H9 (cell line): ENCODE measurements at regions not wholly inside any gene's neighbourhood (a gene's known extent, or its start where the extent isn't known, plus 50 kb on each side); places are given as distances from the start of the nearest gene placed in this dataset.

Experiments
- DNase-seq: peaks from one replicate; pipeline ENCODE4 v3.0.0-alpha.2; 2017
- H2AFZ ChIP-seq: one replicate; pipeline ENCODE4 v1.6.1; 2013; ENCODE audit warnings: mild to moderate bottlenecking, low read length, control low read depth, moderate library complexity
- H2AK5ac ChIP-seq: 2 replicates; pipeline ENCODE4 v1.6.1; 2013; ENCODE audit warnings: low read length, control low read depth, mixed read lengths; ENCODE audit not compliant: insufficient read length
- H2BK120ac ChIP-seq: one replicate; pipeline ENCODE4 v1.6.1; 2013; ENCODE audit warnings: low read depth, mild to moderate bottlenecking, low read length, control low read depth, inconsistent platforms; ENCODE audit not compliant: poor library complexity, severe bottlenecking
- H2BK12ac ChIP-seq: 2 replicates; pipeline ENCODE4 v1.6.1; 2013; ENCODE audit warnings: low read length, control low read depth, mixed read lengths, low read depth; ENCODE audit not compliant: insufficient read length
- H2BK15ac ChIP-seq: 2 replicates; pipeline ENCODE4 v1.6.1; 2013; ENCODE audit warnings: low read depth, low read length, control low read depth
- H2BK20ac ChIP-seq: one replicate; pipeline ENCODE4 v1.6.1; 2013; ENCODE audit warnings: low read depth, mild to moderate bottlenecking, low read length, control low read depth, inconsistent platforms; ENCODE audit not compliant: poor library complexity, severe bottlenecking
- H2BK5ac ChIP-seq: 2 replicates; pipeline ENCODE4 v1.6.1; 2013; ENCODE audit warnings: low read length, control low read depth, mixed read lengths; ENCODE audit not compliant: insufficient read length
- H3K14ac ChIP-seq: 2 replicates; pipeline ENCODE4 v1.6.1; 2013; ENCODE audit warnings: low read length, control low read depth; ENCODE audit not compliant: insufficient read depth
- H3K18ac ChIP-seq: 2 replicates; pipeline ENCODE4 v1.6.1; 2013; ENCODE audit warnings: low read depth, mild to moderate bottlenecking, mixed read lengths, low read length, control low read depth; ENCODE audit not compliant: insufficient read length
- H3K23ac ChIP-seq: 2 replicates; pipeline ENCODE4 v1.6.1; 2013; ENCODE audit warnings: low read length, control low read depth, mixed read lengths, low read depth; ENCODE audit not compliant: insufficient read length
- H3K23me2 ChIP-seq: 2 replicates; pipeline ENCODE4 v1.6.1; 2013; ENCODE audit warnings: low read depth, mild to moderate bottlenecking, mixed read lengths, low read length, control low read depth; ENCODE audit not compliant: insufficient read length, poor library complexity, severe bottlenecking
- H3K27ac ChIP-seq: 2 replicates; pipeline ENCODE4 v1.5.1; 2013; ENCODE audit warnings: low read length, control low read depth, mixed read lengths, low read depth; ENCODE audit not compliant: insufficient read length
- H3K27me3 ChIP-seq: 2 replicates; pipeline ENCODE4 v1.6.1; 2013; ENCODE audit warnings: low read length, control low read depth, inconsistent platforms; ENCODE audit not compliant: insufficient read depth
- H3K4ac ChIP-seq: 2 replicates; pipeline ENCODE4 v1.6.1; 2013; ENCODE audit warnings: low read depth, mild to moderate bottlenecking, control low read depth, inconsistent platforms, low read length, moderate library complexity
- H3K4me1 ChIP-seq: 2 replicates; pipeline ENCODE4 v1.6.1; 2013; ENCODE audit warnings: low read length, control low read depth, inconsistent platforms; ENCODE audit not compliant: insufficient read depth
- H3K4me2 ChIP-seq: 2 replicates; pipeline ENCODE4 v1.6.1; 2013; ENCODE audit warnings: low read length, control low read depth, mixed read lengths; ENCODE audit not compliant: insufficient read length, insufficient read depth
- H3K56ac ChIP-seq: 2 replicates; pipeline ENCODE4 v1.6.1; 2013; ENCODE audit warnings: low read depth, mild to moderate bottlenecking, mixed read lengths, low read length, control low read depth; ENCODE audit not compliant: insufficient read length
- H3K79me1 ChIP-seq: 2 replicates; pipeline ENCODE4 v1.6.1; 2013; ENCODE audit warnings: low read depth, mild to moderate bottlenecking, moderate library complexity, low read length, control low read depth, inconsistent platforms; ENCODE audit not compliant: insufficient read depth, poor library complexity, severe bottlenecking
- H3K79me2 ChIP-seq: 2 replicates; pipeline ENCODE4 v1.6.1; 2013; ENCODE audit warnings: low read length, control low read depth, inconsistent platforms; ENCODE audit not compliant: insufficient read depth
- H3K9ac ChIP-seq: 2 replicates; pipeline ENCODE4 v1.6.1; 2013; ENCODE audit warnings: low read length, control low read depth, mixed read lengths; ENCODE audit not compliant: insufficient read length; ENCODE audit errors: extremely low read depth
- H3K9me3 ChIP-seq: one replicate; pipeline ENCODE4 v1.6.1; 2013; ENCODE audit warnings: low read depth, low read length, inconsistent platforms; ENCODE audit not compliant: control insufficient read depth
- H3T11ph ChIP-seq: one replicate; pipeline ENCODE4 v1.6.1; 2013; ENCODE audit warnings: mild to moderate bottlenecking, low read length, control low read depth, inconsistent platforms
- H4K20me1 ChIP-seq: one replicate; pipeline ENCODE4 v1.6.1; 2013; ENCODE audit not compliant: control insufficient read depth, insufficient read length, insufficient read depth
- H4K5ac ChIP-seq: 2 replicates; pipeline ENCODE4 v1.6.1; 2013; ENCODE audit warnings: low read depth, mild to moderate bottlenecking, mixed read lengths, low read length, control low read depth; ENCODE audit not compliant: insufficient read length
- H4K8ac ChIP-seq: replicated peaks from 2 replicates; pipeline ENCODE4 v1.6.1; 2013; ENCODE audit warnings: low read length, control low read depth, mixed read lengths, low read depth; ENCODE audit not compliant: insufficient read length
- H4K91ac ChIP-seq: 2 replicates; pipeline ENCODE4 v1.6.1; 2013; ENCODE audit warnings: low read depth, mild to moderate bottlenecking, moderate library complexity, mixed read lengths, low read length, control low read depth; ENCODE audit not compliant: insufficient read length
- H3K27ac Mint-ChIP-seq, 3 experiments: 2 replicates in 2 of 3; 3 replicates in 1 of 3; pipeline ENCODE4 v1.8.0; 2020 to 2021; ENCODE audit warnings: mixed read lengths in 3 of 3, mild to moderate bottlenecking in 1 of 3, moderate library complexity in 1 of 3
- H3K27me3 Mint-ChIP-seq: 2 replicates; pipeline ENCODE4 v1.8.0; 2021; ENCODE audit warnings: low read depth, mild to moderate bottlenecking, moderate library complexity, mixed read lengths
- H3K36me3 Mint-ChIP-seq, 3 experiments: 2 replicates in 2 of 3; 3 replicates in 1 of 3; pipeline ENCODE4 v1.8.0; 2020 to 2021; ENCODE audit warnings: low read depth in 3 of 3, mixed read lengths in 3 of 3; ENCODE audit not compliant: insufficient read depth in 1 of 3
- H3K4me1 Mint-ChIP-seq, 2 experiments: 2 replicates each; pipeline ENCODE4 v1.8.0; 2020; ENCODE audit warnings: mixed read lengths in 2 of 2
- H3K4me3 Mint-ChIP-seq, 2 experiments: 2 replicates in 1 of 2; 3 replicates in 1 of 2; pipeline ENCODE4 v1.8.0; 2020 to 2021; ENCODE audit warnings: mild to moderate bottlenecking in 2 of 2, mixed read lengths in 2 of 2, moderate library complexity in 1 of 2
- H3K9me3 Mint-ChIP-seq, 2 experiments: 2 replicates in 1 of 2; 3 replicates in 1 of 2; pipeline ENCODE4 v1.8.0; 2020; ENCODE audit warnings: mild to moderate bottlenecking in 2 of 2, mixed read lengths in 2 of 2, moderate library complexity in 1 of 2
- CTCF ChIP-seq: fragments of 200-600 bp; sonication (generic); conservative IDR thresholded peaks from 3 replicates; pipeline ENCODE4 v1.8.0; 2021; ENCODE audit warnings: antibody characterized with exemption, mild to moderate bottlenecking
- WGBS: extraction: QIAGEN DNeasy Blood & Tissue Kit; methylation state at CpG from one replicate; pipeline ENCODE4 v1.1.7; 2013; ENCODE audit warnings: missing lambda C conversion rate, low lambda C conversion rate, mixed read lengths; ENCODE audit not compliant: insufficient read length; ENCODE audit errors: extremely low coverage; 5-methylcytosine and 5-hydroxymethylcytosine counted together

GRCh38 chr9:89807101-89807395 is 202.2 kb downstream of the GADD45G start:
- Histone ChIP-seq H3K79me2 (no peaks in the 10 kb centered on the region), H3K4ac (no peak overlapping the region), H2AFZ (no peak overlapping the region), H2AK5ac (no peak overlapping the region), H4K20me1 (no peaks in the 10 kb centered on the region), H2BK120ac (no peak overlapping the region), H2BK15ac (no peak overlapping the region), H3K56ac (no peak overlapping the region), H4K5ac (no peak overlapping the region), H3K9ac (no peak overlapping the region), H2BK5ac (no peak overlapping the region), H3K23me2 (no peaks in the 10 kb centered on the region), H3T11ph (no peak overlapping the region), H3K23ac (no peak overlapping the region), H3K4me2 (no peak overlapping the region), H3K79me1 (no peaks in the 10 kb centered on the region), H3K27ac (no peak overlapping the region), H3K14ac (no peak overlapping the region), H3K9me3 (no peaks in the 10 kb centered on the region), H2BK20ac (no peak overlapping the region), H4K91ac (no peak overlapping the region), H2BK12ac (no peak overlapping the region), H4K8ac (no peak overlapping the region), H3K27me3 (no peaks in the 10 kb centered on the region), H3K18ac (no peak overlapping the region), H3K4me1 (peaks cover 13% of the 10 kb centered on the region; the same call in 1 of the 2 replicates)
- no peak for DNase-seq
- Mint-ChIP-seq H3K27ac (no peak overlapping the region; a peak in 1 of 7 replicates), H3K36me3 (peaks cover 0 to 4% (median 0%) of the 10 kb centered on the region in 3 experiments; a peak in 3 of 7 replicates), H3K4me1 (peaks cover 54 to 59% of the 10 kb centered on the region in 2 experiments), H3K27me3 (peaks cover 18% of the 10 kb centered on the region), H3K9me3 (no peaks in the 10 kb centered on the region; a peak in 1 of 5 replicates), H3K4me3 (no peak overlapping the region)
- no peak for TF ChIP-seq CTCF
- no CpG with 5 or more reads among the region's 5 CpGs for WGBS
